Liver (tissue), 3 donors: ENCODE measurements at regions not wholly inside any gene's neighbourhood (a gene's known extent, or its start where the extent isn't known, plus 50 kb on each side); places are given as distances from the start of the nearest gene placed in this dataset.

Experiments used
- EGR1 ChIP-seq, 2 donors: IDR thresholded peaks; 2 replicates each; pipeline ENCODE4 v1.6.1; 2016 to 2018; ENCODE audit warnings: antibody characterized with exemption in 2 of 2, low read depth in 2 of 2
- GABPA ChIP-seq, 2 donors: IDR thresholded peaks in 1 of 2; conservative IDR thresholded peaks in 1 of 2; 2 replicates each; pipeline ENCODE4 v1.6.1; 2016; ENCODE audit warnings: antibody characterized with exemption in 2 of 2, mild to moderate bottlenecking in 1 of 2, moderate library complexity in 1 of 2
- JUND ChIP-seq, 2 donors: IDR thresholded peaks; 2 replicates each; pipeline ENCODE4 v1.6.1; 2016; ENCODE audit warnings: antibody characterized with exemption in 2 of 2
- RAD21 ChIP-seq, 2 donors: IDR thresholded peaks; 2 replicates each; pipeline ENCODE4 v1.6.1; 2016; ENCODE audit warnings: antibody characterized with exemption in 2 of 2, mild to moderate bottlenecking in 2 of 2
- SP1 ChIP-seq: IDR thresholded peaks from 2 replicates; pipeline ENCODE4 v1.6.1; 2018; ENCODE audit warnings: antibody characterized with exemption, mild to moderate bottlenecking
- TAF1 ChIP-seq: conservative IDR thresholded peaks from 2 replicates; pipeline ENCODE4 v1.6.1; 2016; ENCODE audit warnings: antibody characterized with exemption, mild to moderate bottlenecking
- TF ChIP-seq, protein P1 (sequence below): IDR thresholded peaks from 2 replicates; pipeline ENCODE4 v1.6.1; 2016; ENCODE audit warnings: antibody characterized with exemption
- TF ChIP-seq, protein P2 (sequence below): IDR thresholded peaks from 2 replicates; pipeline ENCODE4 v1.6.1; 2016; ENCODE audit warnings: antibody characterized with exemption, mild to moderate bottlenecking
- TF ChIP-seq, protein P3 (sequence below): fragments of 150-350 bp; IDR thresholded peaks from 2 replicates; pipeline ENCODE4 v1.5.1; 2017; ENCODE audit warnings: improper control_type of control experiment, low read depth, low read length; ENCODE audit not compliant: missing input control
- TF ChIP-seq, protein P4 (sequence below): IDR thresholded peaks from 2 replicates; pipeline ENCODE4 v1.6.1; 2016; ENCODE audit warnings: antibody characterized with exemption
- TF ChIP-seq, protein P5 (sequence below): IDR thresholded peaks from 2 replicates; pipeline ENCODE4 v1.6.1; 2016; ENCODE audit warnings: antibody characterized with exemption
- donor health status: healthy.
- donor health status: healthy.

DNA sequence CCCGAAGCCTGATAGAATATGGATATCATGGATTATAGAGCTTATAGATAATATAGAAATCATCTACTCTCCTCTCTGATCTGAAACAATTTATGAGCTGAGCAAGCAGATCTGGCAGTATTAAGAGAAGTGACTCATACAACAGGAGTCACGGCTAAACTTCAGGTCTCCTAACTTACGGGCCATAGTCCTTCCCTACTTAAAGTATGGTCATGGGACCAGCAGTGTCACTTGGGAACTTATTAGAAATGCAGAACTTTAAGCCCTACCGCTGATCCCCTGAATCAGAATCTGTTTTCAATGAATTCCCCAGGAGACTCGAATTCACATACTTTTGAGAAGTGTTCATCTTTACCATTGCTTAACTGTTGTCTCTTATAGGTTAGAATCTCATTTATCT, 195.7 kb upstream of the FANCL start:
- TF ChIP-seq, protein P1, sequence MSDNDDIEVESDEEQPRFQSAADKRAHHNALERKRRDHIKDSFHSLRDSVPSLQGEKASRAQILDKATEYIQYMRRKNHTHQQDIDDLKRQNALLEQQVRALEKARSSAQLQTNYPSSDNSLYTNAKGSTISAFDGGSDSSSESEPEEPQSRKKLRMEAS = no peak
- TF ChIP-seq, protein P2, sequence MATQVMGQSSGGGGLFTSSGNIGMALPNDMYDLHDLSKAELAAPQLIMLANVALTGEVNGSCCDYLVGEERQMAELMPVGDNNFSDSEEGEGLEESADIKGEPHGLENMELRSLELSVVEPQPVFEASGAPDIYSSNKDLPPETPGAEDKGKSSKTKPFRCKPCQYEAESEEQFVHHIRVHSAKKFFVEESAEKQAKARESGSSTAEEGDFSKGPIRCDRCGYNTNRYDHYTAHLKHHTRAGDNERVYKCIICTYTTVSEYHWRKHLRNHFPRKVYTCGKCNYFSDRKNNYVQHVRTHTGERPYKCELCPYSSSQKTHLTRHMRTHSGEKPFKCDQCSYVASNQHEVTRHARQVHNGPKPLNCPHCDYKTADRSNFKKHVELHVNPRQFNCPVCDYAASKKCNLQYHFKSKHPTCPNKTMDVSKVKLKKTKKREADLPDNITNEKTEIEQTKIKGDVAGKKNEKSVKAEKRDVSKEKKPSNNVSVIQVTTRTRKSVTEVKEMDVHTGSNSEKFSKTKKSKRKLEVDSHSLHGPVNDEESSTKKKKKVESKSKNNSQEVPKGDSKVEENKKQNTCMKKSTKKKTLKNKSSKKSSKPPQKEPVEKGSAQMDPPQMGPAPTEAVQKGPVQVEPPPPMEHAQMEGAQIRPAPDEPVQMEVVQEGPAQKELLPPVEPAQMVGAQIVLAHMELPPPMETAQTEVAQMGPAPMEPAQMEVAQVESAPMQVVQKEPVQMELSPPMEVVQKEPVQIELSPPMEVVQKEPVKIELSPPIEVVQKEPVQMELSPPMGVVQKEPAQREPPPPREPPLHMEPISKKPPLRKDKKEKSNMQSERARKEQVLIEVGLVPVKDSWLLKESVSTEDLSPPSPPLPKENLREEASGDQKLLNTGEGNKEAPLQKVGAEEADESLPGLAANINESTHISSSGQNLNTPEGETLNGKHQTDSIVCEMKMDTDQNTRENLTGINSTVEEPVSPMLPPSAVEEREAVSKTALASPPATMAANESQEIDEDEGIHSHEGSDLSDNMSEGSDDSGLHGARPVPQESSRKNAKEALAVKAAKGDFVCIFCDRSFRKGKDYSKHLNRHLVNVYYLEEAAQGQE = no peak
- TF ChIP-seq SP1 = no peak
- TF ChIP-seq, protein P3, sequence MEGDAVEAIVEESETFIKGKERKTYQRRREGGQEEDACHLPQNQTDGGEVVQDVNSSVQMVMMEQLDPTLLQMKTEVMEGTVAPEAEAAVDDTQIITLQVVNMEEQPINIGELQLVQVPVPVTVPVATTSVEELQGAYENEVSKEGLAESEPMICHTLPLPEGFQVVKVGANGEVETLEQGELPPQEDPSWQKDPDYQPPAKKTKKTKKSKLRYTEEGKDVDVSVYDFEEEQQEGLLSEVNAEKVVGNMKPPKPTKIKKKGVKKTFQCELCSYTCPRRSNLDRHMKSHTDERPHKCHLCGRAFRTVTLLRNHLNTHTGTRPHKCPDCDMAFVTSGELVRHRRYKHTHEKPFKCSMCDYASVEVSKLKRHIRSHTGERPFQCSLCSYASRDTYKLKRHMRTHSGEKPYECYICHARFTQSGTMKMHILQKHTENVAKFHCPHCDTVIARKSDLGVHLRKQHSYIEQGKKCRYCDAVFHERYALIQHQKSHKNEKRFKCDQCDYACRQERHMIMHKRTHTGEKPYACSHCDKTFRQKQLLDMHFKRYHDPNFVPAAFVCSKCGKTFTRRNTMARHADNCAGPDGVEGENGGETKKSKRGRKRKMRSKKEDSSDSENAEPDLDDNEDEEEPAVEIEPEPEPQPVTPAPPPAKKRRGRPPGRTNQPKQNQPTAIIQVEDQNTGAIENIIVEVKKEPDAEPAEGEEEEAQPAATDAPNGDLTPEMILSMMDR = no peak
- no peak for TF ChIP-seq GABPA (IDR thresholded peaks at IDR 0.05 in 1 of 2, conservative IDR thresholded peaks at IDR 0.05 in 1 of 2)
- TF ChIP-seq RAD21 (IDR thresholded peaks at IDR 0.05) = no peak
- TF ChIP-seq, protein P4, sequence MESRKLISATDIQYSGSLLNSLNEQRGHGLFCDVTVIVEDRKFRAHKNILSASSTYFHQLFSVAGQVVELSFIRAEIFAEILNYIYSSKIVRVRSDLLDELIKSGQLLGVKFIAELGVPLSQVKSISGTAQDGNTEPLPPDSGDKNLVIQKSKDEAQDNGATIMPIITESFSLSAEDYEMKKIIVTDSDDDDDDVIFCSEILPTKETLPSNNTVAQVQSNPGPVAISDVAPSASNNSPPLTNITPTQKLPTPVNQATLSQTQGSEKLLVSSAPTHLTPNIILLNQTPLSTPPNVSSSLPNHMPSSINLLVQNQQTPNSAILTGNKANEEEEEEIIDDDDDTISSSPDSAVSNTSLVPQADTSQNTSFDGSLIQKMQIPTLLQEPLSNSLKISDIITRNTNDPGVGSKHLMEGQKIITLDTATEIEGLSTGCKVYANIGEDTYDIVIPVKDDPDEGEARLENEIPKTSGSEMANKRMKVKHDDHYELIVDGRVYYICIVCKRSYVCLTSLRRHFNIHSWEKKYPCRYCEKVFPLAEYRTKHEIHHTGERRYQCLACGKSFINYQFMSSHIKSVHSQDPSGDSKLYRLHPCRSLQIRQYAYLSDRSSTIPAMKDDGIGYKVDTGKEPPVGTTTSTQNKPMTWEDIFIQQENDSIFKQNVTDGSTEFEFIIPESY = no peak
- TF ChIP-seq, protein P5, sequence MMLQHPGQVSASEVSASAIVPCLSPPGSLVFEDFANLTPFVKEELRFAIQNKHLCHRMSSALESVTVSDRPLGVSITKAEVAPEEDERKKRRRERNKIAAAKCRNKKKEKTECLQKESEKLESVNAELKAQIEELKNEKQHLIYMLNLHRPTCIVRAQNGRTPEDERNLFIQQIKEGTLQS = no peak
- TF ChIP-seq TAF1 = no peak
- no peak for TF ChIP-seq EGR1 (IDR thresholded peaks at IDR 0.05; ENCODE audit: low read depth in 2 of 2)
- TF ChIP-seq JUND (IDR thresholded peaks at IDR 0.05) = no peak
